Activated naive CD4-positive, alpha-beta T cell treated with anti-CD3 and anti-CD28 coated beads, Interleukin-2, amount 50 U/mL, for 24 hours (primary cell): ENCODE measurements at regions not wholly inside any gene's neighbourhood (a gene's known extent, or its start where the extent isn't known, plus 50 kb on each side); places are given as distances from the start of the nearest gene placed in this dataset.

Experiments used
- H3K27ac Mint-ChIP-seq: one replicate; pipeline ENCODE4 v1.8.0; 2021; ENCODE audit warnings: mild to moderate bottlenecking, mixed read lengths
- H3K27me3 Mint-ChIP-seq: one replicate; pipeline ENCODE4 v1.8.0; 2021; ENCODE audit warnings: mixed read lengths
- H3K36me3 Mint-ChIP-seq: one replicate; pipeline ENCODE4 v1.8.0; 2021; ENCODE audit warnings: mixed read lengths
- H3K4me1 Mint-ChIP-seq: one replicate; pipeline ENCODE4 v1.8.0; 2021; ENCODE audit warnings: mixed read lengths
- H3K4me3 Mint-ChIP-seq: one replicate; pipeline ENCODE4 v1.8.0; 2021; ENCODE audit warnings: mild to moderate bottlenecking, mixed read lengths
- H3K9me3 Mint-ChIP-seq: one replicate; pipeline ENCODE4 v1.8.0; 2021; ENCODE audit warnings: mixed read lengths

DNA sequence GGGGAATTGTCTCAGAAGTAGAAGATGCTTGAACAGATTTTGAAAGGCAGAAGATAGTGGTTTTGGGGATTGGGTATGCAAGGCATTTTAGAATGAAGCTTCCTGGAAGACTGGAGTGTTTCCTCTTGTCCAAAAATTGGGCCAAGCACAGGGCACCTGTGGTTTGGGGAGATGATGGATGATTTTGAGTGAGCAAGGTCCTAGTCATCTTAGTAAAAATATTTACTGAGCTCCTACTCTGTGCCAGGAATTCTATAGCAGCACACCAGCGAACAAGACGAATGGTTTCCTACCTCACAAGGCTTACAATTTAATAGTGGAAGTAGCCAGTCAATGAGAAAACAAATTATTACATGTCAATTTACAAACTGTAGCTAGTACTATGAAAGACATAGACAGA lies 484.4 kb upstream of the KIF2A start:
- no peaks in the 10 kb centered on the region for H3K4me1 Mint-ChIP-seq
- H3K36me3 Mint-ChIP-seq = no peaks in the 10 kb centered on the region
- peaks cover 6% of the 10 kb centered on the region for H3K9me3 Mint-ChIP-seq
- no peaks in the 10 kb centered on the region for H3K27me3 Mint-ChIP-seq
- no peak overlapping the region for H3K27ac Mint-ChIP-seq
- no peak overlapping the region for H3K4me3 Mint-ChIP-seq

- Mint-ChIP-seq H3K9me3 (peaks cover 6% of the 10 kb centered on the region), H3K4me3 (no peak overlapping the region), H3K4me1 (no peaks in the 10 kb centered on the region), H3K27ac (no peak overlapping the region), H3K27me3 (no peaks in the 10 kb centered on the region), H3K36me3 (no peaks in the 10 kb centered on the region)
Observed at GRCh38 chr5:61822584-61822983, 483.4 kb upstream of the KIF2A start.

DNA sequence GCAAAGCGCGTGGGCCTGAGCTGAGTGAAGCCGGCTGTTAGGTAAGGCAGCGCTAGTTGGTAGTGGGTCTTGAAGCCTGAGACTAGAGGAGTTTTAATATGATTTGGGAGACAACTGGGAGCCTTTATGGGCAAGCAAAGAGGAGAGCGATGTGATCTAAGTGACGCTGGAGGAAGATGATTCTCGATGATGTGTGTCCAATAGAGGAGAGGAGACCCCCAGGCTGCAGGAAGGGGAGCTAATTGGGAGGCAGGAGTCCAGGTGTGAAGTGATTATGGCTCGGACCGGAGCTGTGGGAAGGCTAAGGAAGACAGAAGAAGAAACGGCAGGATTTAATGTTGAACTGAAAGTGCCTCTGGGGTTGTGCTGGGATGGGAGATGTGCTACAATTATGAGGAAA lies 482.9 kb upstream of the KIF2A start:
- no peak overlapping the region for H3K4me3 Mint-ChIP-seq
- H3K9me3 Mint-ChIP-seq = peaks cover 6% of the 10 kb centered on the region
- H3K27me3 Mint-ChIP-seq = no peaks in the 10 kb centered on the region
- no peaks in the 10 kb centered on the region for H3K4me1 Mint-ChIP-seq
- H3K27ac Mint-ChIP-seq = no peak overlapping the region
- no peaks in the 10 kb centered on the region for H3K36me3 Mint-ChIP-seq

GRCh38 chr5:61823781-61824180 lies 482.2 kb upstream of the KIF2A start:
- Mint-ChIP-seq H3K4me3 (no peak overlapping the region), H3K27ac (no peak overlapping the region), H3K36me3 (no peaks in the 10 kb centered on the region), H3K4me1 (no peaks in the 10 kb centered on the region), H3K27me3 (peaks cover 2% of the 10 kb centered on the region), H3K9me3 (peaks cover 6% of the 10 kb centered on the region)

DNA sequence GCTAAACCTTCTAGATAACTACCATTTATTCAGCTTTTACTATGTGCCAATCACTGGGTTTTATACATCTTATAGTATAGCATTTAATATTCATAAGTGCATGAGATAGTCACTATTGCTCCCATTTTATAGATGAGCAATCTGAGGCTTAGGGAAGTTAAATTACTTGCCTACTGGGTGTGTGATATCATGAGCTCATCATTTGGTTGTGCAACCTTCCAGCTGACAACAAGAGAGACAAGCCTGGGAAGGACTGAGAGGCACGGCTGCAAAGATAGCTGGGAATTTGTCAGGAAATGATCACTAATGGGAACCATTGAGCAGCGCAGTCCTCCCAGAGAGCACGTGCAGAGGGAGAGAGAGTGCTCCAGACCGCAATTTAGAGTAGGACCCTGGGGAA lies 481.6 kb upstream of the KIF2A start:
- Mint-ChIP-seq H3K4me3 (no peak overlapping the region), H3K36me3 (no peaks in the 10 kb centered on the region), H3K27me3 (peaks cover 3% of the 10 kb centered on the region), H3K4me1 (no peaks in the 10 kb centered on the region), H3K27ac (no peak overlapping the region), H3K9me3 (peaks cover 3% of the 10 kb centered on the region)

- Mint-ChIP-seq H3K36me3 (no peaks in the 10 kb centered on the region), H3K4me3 (no peak overlapping the region), H3K27ac (no peak overlapping the region), H3K27me3 (peaks cover 3% of the 10 kb centered on the region), H3K4me1 (no peaks in the 10 kb centered on the region), H3K9me3 (no peaks in the 10 kb centered on the region)
Observed at GRCh38 chr5:61827445-61827975, 478.5 kb upstream of the KIF2A start.

DNA sequence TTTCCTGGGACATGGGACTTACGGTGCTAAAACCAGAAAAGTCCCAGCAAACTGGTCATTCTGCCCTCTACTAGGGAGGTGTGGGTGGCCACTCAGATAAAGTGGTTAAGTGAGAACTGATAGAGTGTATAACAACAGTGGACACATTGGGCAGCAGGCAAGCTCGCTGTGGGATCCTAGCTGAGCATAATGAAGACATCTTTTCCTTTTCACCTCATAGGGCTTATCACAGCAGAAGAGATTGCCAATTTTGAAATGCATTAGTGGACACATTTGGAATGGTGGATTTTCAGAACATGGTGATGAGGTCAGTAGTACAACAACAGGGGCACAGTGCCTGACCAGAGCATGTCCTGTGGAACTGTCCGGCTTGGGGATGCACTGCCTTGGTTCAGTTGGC lies 477.1 kb upstream of the KIF2A start:
- H3K4me1 Mint-ChIP-seq = no peaks in the 10 kb centered on the region
- no peak overlapping the region for H3K4me3 Mint-ChIP-seq
- no peaks in the 10 kb centered on the region for H3K36me3 Mint-ChIP-seq
- H3K27me3 Mint-ChIP-seq = peaks cover 3% of the 10 kb centered on the region
- H3K9me3 Mint-ChIP-seq = no peaks in the 10 kb centered on the region
- no peak overlapping the region for H3K27ac Mint-ChIP-seq

GRCh38 chr5:61831736-61832135 lies 474.3 kb upstream of the KIF2A start:
- peaks cover 4% of the 10 kb centered on the region for H3K27me3 Mint-ChIP-seq
- no peaks in the 10 kb centered on the region for H3K4me1 Mint-ChIP-seq
- H3K27ac Mint-ChIP-seq = no peak overlapping the region
- no peaks in the 10 kb centered on the region for H3K9me3 Mint-ChIP-seq
- no peak overlapping the region for H3K4me3 Mint-ChIP-seq
- no peaks in the 10 kb centered on the region for H3K36me3 Mint-ChIP-seq

DNA sequence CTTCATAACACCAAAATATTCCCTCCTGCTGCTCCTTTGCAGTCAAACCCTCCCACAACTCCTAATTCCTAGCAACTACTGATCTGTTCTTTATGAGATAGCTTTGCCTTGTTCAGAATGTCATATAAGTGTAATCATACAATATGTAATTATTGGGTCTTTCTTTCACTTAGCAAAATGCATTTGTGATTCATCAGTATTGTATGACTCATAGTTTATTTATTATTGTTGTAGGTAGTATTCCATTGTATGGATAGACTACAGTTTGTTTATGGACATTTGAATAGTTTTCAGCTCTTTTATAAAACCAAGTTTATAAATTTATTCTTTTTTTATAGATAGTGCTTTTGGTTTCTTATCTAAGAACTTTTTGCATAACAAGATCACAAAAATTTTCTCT lies 468.2 kb upstream of the KIF2A start:
- Mint-ChIP-seq H3K9me3 (no peaks in the 10 kb centered on the region), H3K4me3 (no peak overlapping the region), H3K27ac (no peak overlapping the region), H3K36me3 (no peaks in the 10 kb centered on the region), H3K4me1 (no peaks in the 10 kb centered on the region), H3K27me3 (peaks cover 7% of the 10 kb centered on the region)

GRCh38 chr5:61840361-61840760 lies 465.6 kb upstream of the KIF2A start:
- Mint-ChIP-seq H3K36me3 (no peaks in the 10 kb centered on the region), H3K4me1 (no peaks in the 10 kb centered on the region), H3K4me3 (no peak overlapping the region), H3K9me3 (no peaks in the 10 kb centered on the region), H3K27ac (no peak overlapping the region), H3K27me3 (peaks cover 10% of the 10 kb centered on the region)

DNA sequence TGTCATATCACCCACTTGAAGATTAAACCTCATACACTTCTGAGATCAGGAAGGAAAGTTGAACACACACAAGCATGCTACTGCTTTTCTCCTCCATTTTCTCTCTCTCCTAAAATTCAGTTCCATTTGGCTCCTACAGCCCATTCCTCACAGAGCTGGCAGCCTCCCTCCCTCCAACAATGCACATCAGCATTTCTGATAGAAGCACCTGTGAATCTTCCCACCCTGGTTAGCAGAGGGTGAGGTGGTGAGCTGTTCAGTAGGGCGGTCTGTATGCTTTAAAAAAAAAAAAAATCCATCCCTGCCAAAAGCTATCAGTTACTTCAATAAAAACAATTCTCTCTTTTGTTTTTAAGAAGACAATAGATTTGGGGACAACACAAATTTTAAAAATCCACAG lies 463.2 kb upstream of the KIF2A start:
- peaks cover under 1% of the 10 kb centered on the region for H3K9me3 Mint-ChIP-seq
- H3K27me3 Mint-ChIP-seq = peaks cover 7% of the 10 kb centered on the region
- H3K27ac Mint-ChIP-seq = no peak overlapping the region
- H3K4me1 Mint-ChIP-seq = no peaks in the 10 kb centered on the region
- H3K4me3 Mint-ChIP-seq = no peak overlapping the region
- no peaks in the 10 kb centered on the region for H3K36me3 Mint-ChIP-seq

GRCh38 chr5:61850696-61851095 lies 455.3 kb upstream of the KIF2A start:
- Mint-ChIP-seq H3K27ac (no peak overlapping the region), H3K9me3 (peaks cover 14% of the 10 kb centered on the region), H3K4me1 (no peaks in the 10 kb centered on the region), H3K27me3 (no peaks in the 10 kb centered on the region), H3K36me3 (no peaks in the 10 kb centered on the region), H3K4me3 (no peak overlapping the region)

DNA sequence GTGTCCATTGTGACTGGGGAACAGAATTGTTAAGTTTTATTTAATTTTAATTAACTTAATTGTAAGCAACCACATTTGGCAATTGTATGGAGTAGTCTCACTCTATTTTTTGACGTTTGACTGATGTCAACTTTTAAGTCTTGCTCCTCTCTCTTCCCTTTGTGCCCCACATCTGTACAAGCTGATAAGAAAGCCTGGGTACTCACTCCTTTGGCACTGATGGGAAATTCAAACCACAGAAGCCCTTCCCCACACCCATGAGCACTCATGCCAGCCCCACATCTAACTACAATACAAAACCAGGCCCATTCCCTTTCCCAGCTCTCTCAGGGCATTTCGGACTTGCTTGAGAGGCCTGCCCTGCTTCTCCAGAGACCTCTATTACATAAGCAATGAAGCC lies 451.5 kb upstream of the KIF2A start:
- Mint-ChIP-seq H3K4me1 (no peaks in the 10 kb centered on the region), H3K27me3 (no peaks in the 10 kb centered on the region), H3K4me3 (no peak overlapping the region), H3K9me3 (peaks cover 13% of the 10 kb centered on the region), H3K27ac (no peak overlapping the region), H3K36me3 (no peaks in the 10 kb centered on the region)

GRCh38 chr5:61860978-61861377 lies 445.0 kb upstream of the KIF2A start:
- Mint-ChIP-seq H3K36me3 (no peaks in the 10 kb centered on the region), H3K4me1 (no peaks in the 10 kb centered on the region), H3K27ac (no peak overlapping the region), H3K4me3 (no peak overlapping the region), H3K27me3 (no peaks in the 10 kb centered on the region), H3K9me3 (peaks cover 6% of the 10 kb centered on the region)

DNA sequence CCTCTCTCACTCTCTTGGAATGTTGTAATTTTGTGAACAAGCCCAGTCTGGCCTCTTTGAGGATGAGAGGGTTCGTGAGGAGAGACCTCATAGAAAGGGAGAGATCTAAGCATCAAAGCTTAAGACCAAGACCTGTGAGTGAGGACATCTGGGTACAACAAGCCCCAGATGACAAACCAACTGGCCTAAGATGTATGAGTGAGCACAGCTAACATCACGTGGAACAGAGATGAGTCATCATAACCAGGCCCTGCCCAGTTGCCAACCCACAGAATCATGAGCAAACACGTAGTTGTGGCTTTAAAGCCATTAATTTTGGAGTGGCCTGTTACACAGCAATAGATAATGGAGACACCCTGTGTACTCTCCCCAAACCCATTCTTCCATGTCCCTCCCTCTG lies 439.1 kb upstream of the KIF2A start:
- peaks cover 6% of the 10 kb centered on the region for H3K27me3 Mint-ChIP-seq
- H3K27ac Mint-ChIP-seq = no peak overlapping the region
- H3K4me1 Mint-ChIP-seq = no peaks in the 10 kb centered on the region
- H3K36me3 Mint-ChIP-seq = no peaks in the 10 kb centered on the region
- peaks cover 6% of the 10 kb centered on the region for H3K9me3 Mint-ChIP-seq
- no peak overlapping the region for H3K4me3 Mint-ChIP-seq

- H3K4me3 Mint-ChIP-seq = no peak overlapping the region
- peaks cover 6% of the 10 kb centered on the region for H3K27me3 Mint-ChIP-seq
- H3K27ac Mint-ChIP-seq = no peak overlapping the region
- no peaks in the 10 kb centered on the region for H3K36me3 Mint-ChIP-seq
- no peaks in the 10 kb centered on the region for H3K4me1 Mint-ChIP-seq
- peaks cover 6% of the 10 kb centered on the region for H3K9me3 Mint-ChIP-seq
Observed at GRCh38 chr5:61869333-61869732, 436.7 kb upstream of the KIF2A start.

DNA sequence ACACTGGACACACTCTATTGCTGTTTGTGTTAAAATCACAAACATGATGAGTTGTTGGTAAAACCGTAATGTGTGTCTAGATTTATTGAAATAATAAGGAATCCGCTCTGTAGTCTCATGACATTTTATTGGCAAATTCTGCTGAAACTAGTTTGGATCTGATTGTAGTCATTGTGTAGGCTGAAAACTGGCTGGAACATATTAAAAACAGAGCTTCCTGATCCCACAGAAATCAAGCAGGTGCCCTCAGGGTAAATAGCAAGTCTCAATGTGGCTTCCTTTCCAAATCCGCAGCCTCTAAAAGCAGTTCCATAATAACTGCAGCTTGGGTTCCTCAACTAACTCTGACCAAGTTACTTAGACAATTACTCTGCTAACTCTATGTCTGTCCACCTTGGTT lies 427.5 kb upstream of the KIF2A start:
- Mint-ChIP-seq H3K36me3 (no peaks in the 10 kb centered on the region), H3K9me3 (no peaks in the 10 kb centered on the region), H3K27me3 (no peaks in the 10 kb centered on the region), H3K27ac (no peak overlapping the region), H3K4me1 (no peaks in the 10 kb centered on the region), H3K4me3 (no peak overlapping the region)
